IMR-90 (cell line): ENCODE measurements at regions not wholly inside any gene's neighbourhood (a gene's known extent, or its start where the extent isn't known, plus 50 kb on each side); places are given as distances from the start of the nearest gene placed in this dataset.

Experiments
- ATAC-seq: fragments of 200-7000 bp; cut with Tn5 transposase; 2 replicates; pipeline ENCODE4 v1.9.1; 2020; ENCODE audit warnings: low read depth, mild to moderate bottlenecking, moderate library complexity
- BruUV-seq: library from RNA; stranded (reverse); fragments of 400-500 nt; replicated peaks from 2 replicates; lab custom pipeline; 2021; lab: Mats Ljungman, UMichigan
- CTCF ChIA-PET: fragments of 300-600 bp; formaldehyde crosslinking; extraction: SDS; loops from one replicate; lab custom pipeline; 2021; ENCODE audit warnings: antibody characterized with exemption; lab: Yijun Ruan, JAX
- POLR2A ChIA-PET: fragments of 300-600 bp; sonication (Branson Sonifier 250); formaldehyde crosslinking; loops from one replicate; lab custom pipeline; 2022; ENCODE audit warnings: antibody characterized with exemption; ENCODE audit not compliant: unreplicated experiment; lab: Charles Lee
- DNase-seq: peaks from one replicate; pipeline ENCODE4 v3.0.0; 2013
- H2AFZ ChIP-seq: replicated peaks from 2 replicates; pipeline ENCODE3; 2013; ENCODE audit warnings: low read length, mild to moderate bottlenecking; ENCODE audit not compliant: poor library complexity
- H2AK5ac ChIP-seq: 2 replicates; pipeline ENCODE4 v1.6.1; 2013; ENCODE audit warnings: low read depth, low read length, inconsistent platforms
- H2AK9ac ChIP-seq: replicated peaks from 2 replicates; pipeline ENCODE3; 2013; ENCODE audit warnings: mild to moderate bottlenecking, low read depth, low read length, moderate library complexity; ENCODE audit not compliant: poor library complexity
- H2BK120ac ChIP-seq: 2 replicates; pipeline ENCODE4 v1.6.1; 2013; ENCODE audit warnings: low read depth, low read length, inconsistent platforms
- H2BK15ac ChIP-seq: 3 replicates; pipeline ENCODE4 v1.6.1; 2013; ENCODE audit warnings: low read depth, low read length, inconsistent platforms
- H2BK20ac ChIP-seq: 2 replicates; pipeline ENCODE4 v1.6.1; 2013; ENCODE audit warnings: low read depth, mild to moderate bottlenecking, inconsistent platforms, low read length, moderate library complexity
- H2BK5ac ChIP-seq: 2 replicates; pipeline ENCODE4 v1.6.1; 2013; ENCODE audit warnings: mild to moderate bottlenecking, low read depth, low read length, inconsistent platforms; ENCODE audit not compliant: poor library complexity, severe bottlenecking
- H3K14ac ChIP-seq: replicated peaks from 2 replicates; pipeline ENCODE4 v1.6.1; 2013; ENCODE audit warnings: low read depth, low read length, inconsistent platforms
- H3K18ac ChIP-seq: 2 replicates; pipeline ENCODE4 v1.6.1; 2013; ENCODE audit warnings: low read depth, low read length, control low read depth
- H3K23ac ChIP-seq: 2 replicates; pipeline ENCODE4 v1.6.1; 2013; ENCODE audit warnings: low read depth, low read length, inconsistent platforms
- H3K27ac ChIP-seq: 2 replicates; pipeline ENCODE4 v1.5.1; 2013; ENCODE audit warnings: mild to moderate bottlenecking, control low read depth, low read length; ENCODE audit not compliant: insufficient read depth
- H3K27me3 ChIP-seq: 2 replicates; pipeline ENCODE4 v1.6.1; 2013; ENCODE audit warnings: low read length; ENCODE audit not compliant: control insufficient read depth, insufficient read depth
- H3K36me3 ChIP-seq: 2 replicates; pipeline ENCODE4 v1.6.1; 2013; ENCODE audit warnings: low read length, mixed read lengths; ENCODE audit not compliant: control insufficient read depth, insufficient read depth
- H3K4ac ChIP-seq: 2 replicates; pipeline ENCODE4 v1.6.1; 2013; ENCODE audit warnings: low read depth, low read length, inconsistent platforms
- H3K4me1 ChIP-seq: 2 replicates; pipeline ENCODE4 v1.6.1; 2013; ENCODE audit warnings: low read length, mixed read lengths; ENCODE audit not compliant: control insufficient read depth, insufficient read depth
- H3K4me2 ChIP-seq: 2 replicates; pipeline ENCODE4 v1.6.1; 2013; ENCODE audit warnings: low read depth, mild to moderate bottlenecking, control low read depth, low read length, moderate library complexity
- H3K4me3 ChIP-seq: 2 replicates; pipeline ENCODE4 v1.5.1; 2013; ENCODE audit warnings: low read depth, mild to moderate bottlenecking, control low read depth, low read length, moderate library complexity; ENCODE audit not compliant: insufficient read depth
- H3K56ac ChIP-seq: 2 replicates; pipeline ENCODE4 v1.6.1; 2013; ENCODE audit warnings: low read length, inconsistent platforms; ENCODE audit not compliant: insufficient read depth; ENCODE audit errors: extremely low read depth
- H3K79me1 ChIP-seq, 2 experiments: 2 replicates each; pipeline ENCODE4 v1.6.1; 2013; ENCODE audit warnings: low read length in 2 of 2, inconsistent platforms in 1 of 2, low read depth in 1 of 2
- H3K9ac ChIP-seq: 2 replicates; pipeline ENCODE4 v1.6.1; 2013; ENCODE audit warnings: low read depth, low read length, control low read depth
- H3K9me1 ChIP-seq: 2 replicates; pipeline ENCODE4 v1.6.1; 2013; ENCODE audit warnings: low read length, inconsistent platforms; ENCODE audit not compliant: insufficient read depth
- H3K9me3 ChIP-seq: 2 replicates; pipeline ENCODE4 v1.6.1; 2013; ENCODE audit warnings: low read length; ENCODE audit not compliant: control insufficient read depth, insufficient read depth
- H4K20me1 ChIP-seq: 2 replicates; pipeline ENCODE4 v1.6.1; 2013; ENCODE audit warnings: low read length, inconsistent platforms; ENCODE audit not compliant: insufficient read depth
- H4K5ac ChIP-seq: 2 replicates; pipeline ENCODE4 v1.6.1; 2013; ENCODE audit warnings: mild to moderate bottlenecking, low read depth, low read length, control low read depth
- H4K8ac ChIP-seq, 2 experiments: 2 replicates each; pipeline ENCODE4 v1.6.1; 2013; ENCODE audit warnings: low read depth in 2 of 2, low read length in 2 of 2, control low read depth in 1 of 2, inconsistent platforms in 1 of 2
- H4K91ac ChIP-seq: 2 replicates; pipeline ENCODE4 v1.6.1; 2013; ENCODE audit warnings: low read depth, low read length, inconsistent platforms; ENCODE audit not compliant: insufficient read depth
- CHD1 ChIP-seq: IDR thresholded peaks from 2 replicates; pipeline ENCODE4 v1.6.1; 2012; ENCODE audit warnings: low read depth, low read length, improper control_type of control experiment
- CTCF ChIP-seq: conservative IDR thresholded peaks from 2 replicates; pipeline ENCODE4 v1.5.1; 2012; ENCODE audit warnings: mild to moderate bottlenecking, low read depth, low read length, improper control_type of control experiment
- FOS ChIP-seq: fragments of 150-350 bp; IDR thresholded peaks from 2 replicates; pipeline ENCODE4 v1.6.1; 2016; ENCODE audit warnings: low read depth, low read length
- MAFK ChIP-seq: IDR thresholded peaks from 2 replicates; pipeline ENCODE4 v1.6.1; 2012; ENCODE audit warnings: low read depth, low read length, improper control_type of control experiment
- NFE2L2 ChIP-seq: fragments of 150-350 bp; IDR thresholded peaks from 2 replicates; pipeline ENCODE4 v1.6.1; 2016; ENCODE audit warnings: low read depth, mild to moderate bottlenecking, low read length
- POLR2A ChIP-seq: IDR thresholded peaks from 2 replicates; pipeline ENCODE4 v1.6.1; 2012; ENCODE audit warnings: mild to moderate bottlenecking, low read depth, low read length
- RAD21 ChIP-seq: IDR thresholded peaks from 2 replicates; pipeline ENCODE4 v1.6.1; 2012; ENCODE audit warnings: low read length, improper control_type of control experiment
- SMC3 ChIP-seq: fragments of 150-350 bp; IDR thresholded peaks from 2 replicates; pipeline ENCODE4 v1.6.1; 2016; ENCODE audit warnings: low read depth, mild to moderate bottlenecking, antibody characterized with exemption, low read length, moderate library complexity
- USF2 ChIP-seq: fragments of 150-350 bp; IDR thresholded peaks from 2 replicates; pipeline ENCODE4 v1.6.1; 2017; ENCODE audit warnings: mild to moderate bottlenecking, antibody characterized with exemption, low read length, low read depth
- WGBS, 2 experiments: methylation state at CpG; one replicate each; pipeline versions ENCODE4 v1.1.5 to v1.1.7; 2013; ENCODE audit warnings: missing lambda C conversion rate in 2 of 2; ENCODE audit not compliant: insufficient read length in 1 of 2; ENCODE audit errors: extremely low coverage in 2 of 2; 5-methylcytosine and 5-hydroxymethylcytosine counted together
- dilution Hi-C: fragments of 300-500 bp; cut with HindIII; formaldehyde crosslinking; loops from one replicate; pipeline ENCODE4 v1.14.3; 2018; ENCODE audit warnings: low sequenced_read_pairs; ENCODE audit not compliant: unreplicated experiment
- in situ Hi-C: fragments of 300-500 bp; cut with MboI; formaldehyde crosslinking; loops from 3 replicates; pipeline ENCODE4 v1.14.3; 2019; ENCODE audit warnings: low sequenced_read_pairs, inconsistent platforms, mixed read lengths
- intact Hi-C: fragments of 100-400 bp; cut with micrococcal nuclease; formaldehyde crosslinking; loops from 2 replicates; pipeline ENCODE4 v1.10.0; 2022

GRCh38 chr6:65948062-65948461 lies 241.0 kb upstream of the EYS start:
- Histone ChIP-seq H3K9me3 (peaks cover 3% of the 10 kb centered on the region; the same call in 1 of the 2 replicates), H2AK5ac (no peak overlapping the region), H3K9ac (no peak overlapping the region), H2BK5ac (no peak overlapping the region), H3K4ac (no peak overlapping the region), H2BK120ac (no peak overlapping the region), H2BK15ac (no peak overlapping the region), H3K23ac (no peak overlapping the region), H3K27ac (no peak overlapping the region), H4K8ac (no peak overlapping the region), H4K91ac (no peak overlapping the region), H3K18ac (no peak overlapping the region), H3K4me3 (no peak overlapping the region), H4K5ac (no peak overlapping the region), H3K27me3 (no peaks in the 10 kb centered on the region), H3K9me1 (no peaks in the 10 kb centered on the region), H3K4me2 (no peak overlapping the region), H3K4me1 (no peaks in the 10 kb centered on the region), H2BK20ac (no peak overlapping the region), H3K14ac (no peak overlapping the region), H4K20me1 (no peaks in the 10 kb centered on the region), H3K79me1 (no peaks in the 10 kb centered on the region), H2AFZ (no peak overlapping the region), H3K56ac (no peak overlapping the region), H3K36me3 (no peaks in the 10 kb centered on the region), H2AK9ac (no peak overlapping the region)
- intact Hi-C loops (no loop called here), in situ Hi-C loops (no loop called here), dilution Hi-C loops (no loop called here)
- TF ChIP-seq MAFK: no peak
- no peak for TF ChIP-seq CHD1
- TF ChIP-seq USF2: no peak
- TF ChIP-seq CTCF: no peak
- no peak for TF ChIP-seq SMC3
- TF ChIP-seq FOS: no peak
- TF ChIP-seq RAD21: no peak
- no peak for TF ChIP-seq POLR2A
- TF ChIP-seq NFE2L2: no peak
- ChIA-PET CTCF (no interaction called here), POLR2A (no interaction called here)
- DNase-seq (no peak), ATAC-seq (no peak)
- no TSS peak for BruUV-seq
- WGBS, 2 experiments: no CpG with 5 or more reads among the region's 1 CpG
